Uterus (tissue), 3 donors: ENCODE measurements at regions not wholly inside any gene's neighbourhood (a gene's known extent, or its start where the extent isn't known, plus 50 kb on each side); places are given as distances from the start of the nearest gene placed in this dataset.
"Not testable (repeated sequence)": the region's sequence is repeated elsewhere in the genome, so short reads cannot be mapped to it uniquely, and the experiment has no call there.

Experiments used
- DNase-seq, 2 donors: peaks; one replicate each; pipeline ENCODE4 v3.0.0-alpha.2; 2019 to 2020
- H3K27ac ChIP-seq, 2 donors: fragments of 200-600 bp; sonication (generic); 1 replicate in 1 of 2; 2 replicates in 1 of 2; pipeline ENCODE4 v1.5.1; 2016 to 2018
- H3K27me3 ChIP-seq, 2 donors: fragments of 200-600 bp; sonication (generic); one replicate each; pipeline ENCODE4 v1.5.1; 2018 to 2019; ENCODE audit warnings: control low read depth in 1 of 2
- H3K36me3 ChIP-seq, 2 donors: fragments of 200-600 bp; sonication (generic); one replicate each; pipeline ENCODE4 v1.5.1; 2019; ENCODE audit warnings: control low read depth in 1 of 2
- H3K4me1 ChIP-seq, 2 donors: fragments of 200-600 bp; sonication (generic); one replicate each; pipeline ENCODE4 v1.5.1; 2018 to 2019; ENCODE audit warnings: control low read depth in 1 of 2
- H3K4me3 ChIP-seq, 2 donors: fragments of 200-600 bp; sonication (generic); 1 replicate in 1 of 2; 2 replicates in 1 of 2; pipeline ENCODE4 v1.5.1; 2018 to 2019; ENCODE audit warnings: mild to moderate bottlenecking in 1 of 2
- H3K9me3 ChIP-seq, 2 donors: fragments of 200-600 bp; sonication (generic); one replicate each; pipeline ENCODE4 v1.5.1; 2019; ENCODE audit warnings: control low read depth in 1 of 2
- POLR2A ChIP-seq, 2 donors: fragments of 450-650 bp; IDR thresholded peaks; one replicate each; pipeline ENCODE4 v1.6.1; 2016; ENCODE audit warnings: antibody characterized with exemption in 2 of 2, mild to moderate bottlenecking in 1 of 2, moderate library complexity in 1 of 2
- intact Hi-C: fragments of 100-400 bp; cut with DNase I; formaldehyde crosslinking; loops from one replicate; pipeline ENCODE4 v1.15.1; 2023; ENCODE audit warnings: low total_unique reads
- TF ChIP-seq, protein P1 (sequence below), 4 experiments: fragments of 200-600 bp in 2 of 4; fragments of 450-650 bp in 2 of 4; sonication (generic) in 2 of 4; IDR thresholded peaks; one replicate each; pipeline ENCODE4 v1.5.1; 2016 to 2019; ENCODE audit warnings: antibody characterized with exemption in 4 of 4, mild to moderate bottlenecking in 2 of 4, moderate library complexity in 1 of 4
- donor health status: DM: yes; HTN: yes; CAD: no.

DNA sequence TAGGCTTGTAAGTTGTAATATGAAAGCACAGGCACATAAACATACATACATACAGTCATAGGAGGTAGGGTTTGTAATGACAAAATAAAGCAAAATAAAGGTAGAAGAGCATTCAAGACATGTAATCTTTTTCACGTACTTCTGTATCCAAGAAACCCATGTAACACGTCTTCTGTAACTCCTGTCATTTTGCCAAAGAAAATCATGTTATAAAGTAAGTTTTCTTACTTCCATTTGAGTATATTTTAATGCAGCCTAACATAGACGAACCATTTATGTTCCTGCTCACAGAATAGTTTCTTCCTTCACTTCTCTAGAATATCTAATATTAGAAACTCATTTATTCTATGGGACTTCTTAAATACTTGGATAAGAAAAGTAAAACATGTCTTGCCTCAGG, 1884.0 kb upstream of the CELF4 start:
- DNase-seq: no peak
- TF ChIP-seq, protein P1, sequence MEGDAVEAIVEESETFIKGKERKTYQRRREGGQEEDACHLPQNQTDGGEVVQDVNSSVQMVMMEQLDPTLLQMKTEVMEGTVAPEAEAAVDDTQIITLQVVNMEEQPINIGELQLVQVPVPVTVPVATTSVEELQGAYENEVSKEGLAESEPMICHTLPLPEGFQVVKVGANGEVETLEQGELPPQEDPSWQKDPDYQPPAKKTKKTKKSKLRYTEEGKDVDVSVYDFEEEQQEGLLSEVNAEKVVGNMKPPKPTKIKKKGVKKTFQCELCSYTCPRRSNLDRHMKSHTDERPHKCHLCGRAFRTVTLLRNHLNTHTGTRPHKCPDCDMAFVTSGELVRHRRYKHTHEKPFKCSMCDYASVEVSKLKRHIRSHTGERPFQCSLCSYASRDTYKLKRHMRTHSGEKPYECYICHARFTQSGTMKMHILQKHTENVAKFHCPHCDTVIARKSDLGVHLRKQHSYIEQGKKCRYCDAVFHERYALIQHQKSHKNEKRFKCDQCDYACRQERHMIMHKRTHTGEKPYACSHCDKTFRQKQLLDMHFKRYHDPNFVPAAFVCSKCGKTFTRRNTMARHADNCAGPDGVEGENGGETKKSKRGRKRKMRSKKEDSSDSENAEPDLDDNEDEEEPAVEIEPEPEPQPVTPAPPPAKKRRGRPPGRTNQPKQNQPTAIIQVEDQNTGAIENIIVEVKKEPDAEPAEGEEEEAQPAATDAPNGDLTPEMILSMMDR (IDR thresholded peaks at IDR 0.05): no peak
- no peak for TF ChIP-seq POLR2A (IDR thresholded peaks at IDR 0.05)
- intact Hi-C loops: no loop called here
- H3K9me3 ChIP-seq: no peaks in the 10 kb centered on the region
- H3K27ac ChIP-seq: no peak overlapping the region
- H3K4me1 ChIP-seq: no peaks in the 10 kb centered on the region
- no peak overlapping the region for H3K4me3 ChIP-seq
- no peaks in the 10 kb centered on the region for H3K27me3 ChIP-seq
- H3K36me3 ChIP-seq: no peaks in the 10 kb centered on the region

DNA sequence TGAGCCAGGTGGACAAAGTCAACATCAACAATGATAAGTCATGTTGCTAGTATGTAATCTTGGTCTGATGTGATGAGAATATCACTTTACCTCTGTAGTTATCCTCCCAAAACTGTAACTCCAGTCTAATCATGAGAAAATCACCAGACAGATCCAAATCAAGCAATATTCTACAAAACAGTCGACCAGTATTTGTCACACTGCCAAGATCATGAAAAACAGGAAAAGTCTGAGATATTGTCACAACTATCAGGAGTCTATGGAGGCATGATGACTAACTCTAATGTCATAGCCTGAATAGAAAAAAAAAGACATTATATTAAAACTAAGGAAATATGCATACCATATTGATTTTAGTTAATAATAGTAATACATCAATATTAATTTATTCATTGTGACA, 1883.3 kb upstream of the CELF4 start:
- intact Hi-C loops: no loop called here
- no peaks in the 10 kb centered on the region for H3K36me3 ChIP-seq
- no peak overlapping the region for H3K27ac ChIP-seq
- no peaks in the 10 kb centered on the region for H3K27me3 ChIP-seq
- DNase-seq: no peak
- H3K4me1 ChIP-seq: no peaks in the 10 kb centered on the region
- H3K9me3 ChIP-seq: no peaks in the 10 kb centered on the region
- H3K4me3 ChIP-seq: no peak overlapping the region
- TF ChIP-seq, protein P1 (IDR thresholded peaks at IDR 0.05): no peak
- no peak for TF ChIP-seq POLR2A (IDR thresholded peaks at IDR 0.05)

DNA sequence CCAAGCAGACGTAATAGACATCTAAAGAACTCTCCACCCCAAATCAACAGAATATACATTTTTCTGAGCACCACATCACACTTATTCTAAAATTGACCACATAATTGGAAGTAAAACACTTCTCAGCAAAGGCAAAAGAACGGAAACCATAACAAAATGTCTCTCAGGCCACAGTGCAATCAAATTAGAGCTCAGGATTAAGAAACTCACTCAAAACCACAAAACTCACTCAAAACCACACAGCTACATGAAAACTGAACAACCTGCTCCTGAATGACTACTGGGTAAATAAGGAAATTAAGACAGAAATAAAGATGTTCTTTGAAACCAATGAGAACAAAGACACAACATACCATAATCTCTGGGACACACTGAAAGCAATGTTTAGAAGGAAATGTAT, 1879.4 kb upstream of the CELF4 start:
- H3K4me3 ChIP-seq, intact Hi-C loops, DNase-seq, H3K36me3 ChIP-seq, H3K9me3 ChIP-seq, H3K27me3 ChIP-seq, H3K4me1 ChIP-seq, H3K27ac ChIP-seq: not testable (repeated sequence)

DNA sequence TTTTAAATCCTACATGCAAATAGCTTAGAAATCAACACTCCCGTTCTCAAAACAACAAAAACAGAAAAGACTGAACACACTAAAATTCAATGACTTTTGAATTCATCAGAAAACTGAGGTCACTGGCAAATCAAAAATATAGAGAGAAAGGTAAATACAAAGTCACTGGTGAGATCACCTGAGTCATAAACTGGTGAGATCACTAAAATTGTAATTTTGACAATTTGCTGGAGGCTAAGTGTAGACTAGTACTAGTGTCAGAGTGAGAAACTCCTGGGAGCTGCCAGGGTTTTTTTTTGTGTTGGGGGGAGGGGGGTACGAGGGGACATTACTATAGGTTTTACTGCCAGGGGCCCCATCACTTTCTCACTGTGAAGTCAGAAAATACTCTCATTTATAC, 1876.0 kb upstream of the CELF4 start:
- H3K9me3 ChIP-seq: no peaks in the 10 kb centered on the region
- DNase-seq: no peak
- H3K4me3 ChIP-seq: no peak overlapping the region
- intact Hi-C loops: no loop called here
- H3K27ac ChIP-seq: no peak overlapping the region
- TF ChIP-seq, protein P1 (IDR thresholded peaks at IDR 0.05): no peak
- TF ChIP-seq POLR2A (IDR thresholded peaks at IDR 0.05): no peak
- H3K36me3 ChIP-seq: no peaks in the 10 kb centered on the region
- H3K4me1 ChIP-seq: no peaks in the 10 kb centered on the region
- H3K27me3 ChIP-seq: no peaks in the 10 kb centered on the region

DNA sequence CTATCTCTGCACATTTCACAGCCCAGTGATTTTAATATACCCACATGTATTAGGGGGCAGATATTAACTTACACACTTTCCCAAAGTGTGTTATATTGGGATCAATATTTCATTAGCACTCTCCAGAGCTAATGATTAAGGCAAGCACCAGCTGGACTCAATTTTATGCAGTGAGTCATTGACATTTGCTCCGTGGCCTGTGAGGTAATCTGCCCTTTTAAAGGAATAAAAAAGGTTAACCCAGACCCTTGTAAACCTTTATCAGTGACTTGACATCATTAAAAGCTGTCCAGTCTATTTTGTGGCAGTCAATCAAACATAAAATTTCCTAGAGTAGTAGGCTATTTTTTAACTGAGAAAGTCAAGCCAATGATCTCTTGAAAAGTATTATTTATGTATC, 1870.4 kb upstream of the CELF4 start:
- intact Hi-C loops: no loop called here
- no peak for DNase-seq
- no peaks in the 10 kb centered on the region for H3K27me3 ChIP-seq
- H3K27ac ChIP-seq: no peak overlapping the region
- no peak overlapping the region for H3K4me3 ChIP-seq
- no peaks in the 10 kb centered on the region for H3K4me1 ChIP-seq
- no peak for TF ChIP-seq POLR2A (IDR thresholded peaks at IDR 0.05)
- TF ChIP-seq, protein P1 (IDR thresholded peaks at IDR 0.05): no peak
- H3K9me3 ChIP-seq: no peaks in the 10 kb centered on the region
- H3K36me3 ChIP-seq: no peaks in the 10 kb centered on the region

DNA sequence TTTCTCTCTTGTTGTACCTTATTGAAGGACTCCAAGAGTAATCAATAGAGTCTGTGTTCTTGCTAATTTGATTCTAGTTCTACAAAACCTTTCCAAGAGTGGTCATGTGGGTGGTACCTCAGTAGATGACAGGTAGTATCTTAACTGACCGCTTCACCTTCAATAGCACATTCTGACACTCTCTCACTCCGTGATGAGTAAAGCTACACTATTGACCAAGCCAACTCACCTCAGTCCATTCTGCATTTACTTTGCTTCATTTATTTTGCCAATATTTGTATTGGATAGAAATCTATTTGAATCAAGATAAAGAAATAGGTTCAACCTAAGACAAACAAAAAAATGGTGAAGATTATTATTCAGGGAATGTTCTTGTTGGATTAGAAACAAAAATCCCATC, 1869.6 kb upstream of the CELF4 start:
- no peak overlapping the region for H3K4me3 ChIP-seq
- H3K9me3 ChIP-seq: no peaks in the 10 kb centered on the region
- H3K27ac ChIP-seq: no peak overlapping the region
- H3K27me3 ChIP-seq: no peaks in the 10 kb centered on the region
- DNase-seq: no peak
- no peaks in the 10 kb centered on the region for H3K4me1 ChIP-seq
- intact Hi-C loops: no loop called here
- TF ChIP-seq POLR2A (IDR thresholded peaks at IDR 0.05): no peak
- TF ChIP-seq, protein P1 (IDR thresholded peaks at IDR 0.05): no peak
- H3K36me3 ChIP-seq: no peaks in the 10 kb centered on the region
